Mucosa of descending colon (tissue), 3 donors: ENCODE measurements at regions not wholly inside any gene's neighbourhood (a gene's known extent, or its start where the extent isn't known, plus 50 kb on each side); places are given as distances from the start of the nearest gene placed in this dataset.

ENCODE experiments used
- ATAC-seq: fragments of 200-7000 bp; cut with Tn5 transposase; one replicate; pipeline ENCODE4 v1.9.1; 2020; ENCODE audit warnings: mild to moderate bottlenecking, moderate library complexity
- DNase-seq, 3 donors: peaks; one replicate each; pipeline ENCODE4 v3.0.0-alpha.2; 2020
- H3K36me3 ChIP-seq: fragments of 200-600 bp; one replicate; pipeline ENCODE4 v1.8.0; 2021; ENCODE audit warnings: low read depth, mild to moderate bottlenecking
- H3K4me1 ChIP-seq: fragments of 200-600 bp; one replicate; pipeline ENCODE4 v1.8.0; 2021; ENCODE audit warnings: low read depth, mild to moderate bottlenecking
- H3K4me3 ChIP-seq: fragments of 200-600 bp; one replicate; pipeline ENCODE4 v1.8.0; 2021; ENCODE audit warnings: mild to moderate bottlenecking
- H3K9me3 ChIP-seq: fragments of 200-600 bp; one replicate; pipeline ENCODE4 v1.8.0; 2021; ENCODE audit warnings: mild to moderate bottlenecking
- intact Hi-C, 2 donors: fragments of 100-400 bp; cut with DNase I in 1 of 2; cut with micrococcal nuclease in 1 of 2; formaldehyde crosslinking; loops; one replicate each; pipeline versions ENCODE4 v1.11.0 to v1.11.1; 2022; cut with DNase I, micrococcal nuclease
- TF ChIP-seq, protein P1 (sequence below): fragments of 200-600 bp; IDR thresholded peaks from one replicate; pipeline ENCODE4 v1.8.0; 2022; ENCODE audit warnings: antibody characterized with exemption, mild to moderate bottlenecking
- donor health status: DM: no; HTN: no; CAD: no; lungs with moderate emphysema.
- donor health status: DM: no; HTN: no; CAD: no.
- donor health status: DM: no; HTN: yes; CAD: no.

DNA sequence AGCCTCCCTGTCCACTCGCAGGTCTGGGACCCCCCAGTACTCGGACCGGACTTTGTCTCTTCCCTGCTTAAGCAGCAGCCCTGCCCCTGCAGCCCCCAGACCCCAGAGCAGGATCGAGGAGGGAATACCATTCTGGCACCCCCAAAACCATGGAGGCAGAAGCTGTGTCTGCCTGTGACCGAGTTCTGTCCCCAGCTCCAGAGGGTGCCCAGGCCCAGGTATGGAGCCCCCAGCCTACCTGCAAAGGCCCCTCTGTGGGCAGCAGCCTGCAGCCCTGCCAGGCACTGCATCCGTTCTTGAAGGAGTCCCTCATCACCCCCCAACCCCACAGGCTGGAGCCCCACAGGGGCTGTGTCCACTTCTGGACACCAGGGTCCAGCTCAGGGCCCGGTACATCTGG is 163.8 kb downstream of the BRD1 start:
- no peak for ATAC-seq
- DNase-seq: no peak
- intact Hi-C loops: no loop called here
- Histone ChIP-seq H3K4me3 (no peak overlapping the region), H3K36me3 (no peaks in the 10 kb centered on the region), H3K9me3 (no peaks in the 10 kb centered on the region), H3K4me1 (no peaks in the 10 kb centered on the region)
- TF ChIP-seq, protein P1, sequence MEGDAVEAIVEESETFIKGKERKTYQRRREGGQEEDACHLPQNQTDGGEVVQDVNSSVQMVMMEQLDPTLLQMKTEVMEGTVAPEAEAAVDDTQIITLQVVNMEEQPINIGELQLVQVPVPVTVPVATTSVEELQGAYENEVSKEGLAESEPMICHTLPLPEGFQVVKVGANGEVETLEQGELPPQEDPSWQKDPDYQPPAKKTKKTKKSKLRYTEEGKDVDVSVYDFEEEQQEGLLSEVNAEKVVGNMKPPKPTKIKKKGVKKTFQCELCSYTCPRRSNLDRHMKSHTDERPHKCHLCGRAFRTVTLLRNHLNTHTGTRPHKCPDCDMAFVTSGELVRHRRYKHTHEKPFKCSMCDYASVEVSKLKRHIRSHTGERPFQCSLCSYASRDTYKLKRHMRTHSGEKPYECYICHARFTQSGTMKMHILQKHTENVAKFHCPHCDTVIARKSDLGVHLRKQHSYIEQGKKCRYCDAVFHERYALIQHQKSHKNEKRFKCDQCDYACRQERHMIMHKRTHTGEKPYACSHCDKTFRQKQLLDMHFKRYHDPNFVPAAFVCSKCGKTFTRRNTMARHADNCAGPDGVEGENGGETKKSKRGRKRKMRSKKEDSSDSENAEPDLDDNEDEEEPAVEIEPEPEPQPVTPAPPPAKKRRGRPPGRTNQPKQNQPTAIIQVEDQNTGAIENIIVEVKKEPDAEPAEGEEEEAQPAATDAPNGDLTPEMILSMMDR: no peak

DNA sequence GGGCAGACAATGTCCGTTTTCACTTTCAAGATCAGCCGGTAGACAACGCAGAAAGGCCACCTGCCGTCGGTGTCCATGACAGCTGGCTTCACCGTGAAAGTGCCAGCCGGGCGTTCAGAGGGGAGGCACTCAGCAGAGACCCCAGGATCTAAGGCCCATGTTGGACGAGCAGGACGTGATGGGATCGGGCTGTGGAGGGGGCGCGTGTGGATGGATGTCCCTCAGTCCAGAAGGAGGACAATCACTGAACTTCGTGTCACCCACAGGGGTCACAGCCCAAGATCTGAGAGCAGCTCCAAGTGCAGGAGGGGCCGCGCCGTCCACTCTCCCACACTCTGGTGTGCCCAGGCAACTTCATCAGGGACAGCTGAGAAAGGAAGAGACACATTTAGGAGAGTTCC is 164.4 kb downstream of the BRD1 start:
- TF ChIP-seq, protein P1: no peak
- DNase-seq: no peak
- no peak for ATAC-seq
- Histone ChIP-seq H3K9me3 (no peaks in the 10 kb centered on the region), H3K4me3 (no peak overlapping the region), H3K36me3 (no peaks in the 10 kb centered on the region), H3K4me1 (no peaks in the 10 kb centered on the region)
- intact Hi-C loops: no loop called here

DNA sequence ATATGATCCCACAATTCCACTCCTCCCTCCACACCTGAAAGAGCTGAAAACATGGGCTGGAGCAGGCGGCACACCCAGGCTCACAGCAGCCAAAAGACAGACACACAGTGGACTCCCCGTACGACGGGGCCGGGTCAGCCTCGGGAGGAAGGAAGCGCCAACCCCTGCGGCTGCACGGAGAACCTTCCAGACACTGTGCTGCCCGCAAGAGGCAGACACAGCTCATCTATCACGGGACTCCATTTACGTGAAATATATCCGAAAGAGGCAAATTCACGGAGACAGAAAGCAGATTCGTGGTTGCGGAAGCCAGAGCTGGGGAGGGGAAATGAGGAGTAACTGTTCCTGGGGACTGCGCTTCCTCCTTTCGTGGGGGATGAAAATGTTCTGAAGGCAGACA is 165.0 kb downstream of the BRD1 start:
- intact Hi-C loops: no loop called here
- Histone ChIP-seq H3K4me3 (no peak overlapping the region), H3K9me3 (no peaks in the 10 kb centered on the region), H3K4me1 (no peaks in the 10 kb centered on the region), H3K36me3 (no peaks in the 10 kb centered on the region)
- TF ChIP-seq, protein P1: no peak
- DNase-seq (no peak), ATAC-seq (no peak)

DNA sequence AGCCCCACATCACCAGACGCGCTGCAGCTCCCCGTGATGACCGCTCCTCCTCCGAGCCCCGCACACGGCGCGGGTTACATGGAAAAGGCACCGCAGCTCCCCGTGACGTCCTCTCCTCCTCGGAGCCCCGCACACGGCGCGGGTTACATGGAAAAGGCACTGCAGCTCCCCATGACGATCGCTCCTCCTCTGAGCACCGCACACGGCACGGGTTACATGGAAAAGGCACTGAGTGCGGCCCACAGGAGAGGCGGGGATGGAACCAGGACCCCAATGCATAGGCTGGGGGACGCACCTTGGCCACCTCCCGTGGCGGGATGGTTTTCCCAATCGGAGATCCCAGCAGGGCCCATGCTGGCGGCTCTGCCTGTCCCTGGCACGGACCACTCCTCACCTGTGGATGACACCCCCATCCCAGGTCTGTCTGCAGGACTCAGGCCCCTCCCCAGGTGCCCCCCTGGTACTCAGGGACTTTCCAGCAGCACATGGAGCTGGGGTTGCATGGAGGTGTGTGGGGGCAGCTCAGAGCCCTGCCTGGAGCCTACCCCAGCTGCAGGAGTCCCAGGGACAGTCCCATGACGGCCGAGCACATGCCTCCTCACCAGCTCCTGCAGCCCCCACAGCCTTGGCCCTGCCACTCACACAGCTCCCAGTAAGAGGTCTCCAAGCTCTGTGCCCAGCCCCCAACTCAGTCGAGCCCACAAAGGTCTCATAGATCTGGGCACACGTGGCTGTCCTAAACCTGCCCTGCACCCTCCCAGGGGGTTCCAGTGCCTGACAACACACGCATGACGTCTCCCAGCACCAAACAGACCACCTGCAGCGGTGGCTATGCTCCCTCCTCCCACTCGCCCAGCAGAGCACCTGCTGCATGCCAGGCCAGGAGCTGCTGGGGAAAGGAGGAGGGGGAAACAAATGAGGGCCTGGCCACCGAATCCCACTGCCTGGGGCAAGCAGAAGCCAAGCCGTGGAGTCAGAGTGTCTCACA is 166.6 kb downstream of the BRD1 start:
- H3K36me3 ChIP-seq: no peaks in the 10 kb centered on the region
- no peaks in the 10 kb centered on the region for H3K9me3 ChIP-seq
- TF ChIP-seq, protein P1: no peak
- ATAC-seq (no peak), DNase-seq (no peak)
- H3K4me3 ChIP-seq: no peak overlapping the region
- intact Hi-C loops: no loop called here
- H3K4me1 ChIP-seq: no peaks in the 10 kb centered on the region

DNA sequence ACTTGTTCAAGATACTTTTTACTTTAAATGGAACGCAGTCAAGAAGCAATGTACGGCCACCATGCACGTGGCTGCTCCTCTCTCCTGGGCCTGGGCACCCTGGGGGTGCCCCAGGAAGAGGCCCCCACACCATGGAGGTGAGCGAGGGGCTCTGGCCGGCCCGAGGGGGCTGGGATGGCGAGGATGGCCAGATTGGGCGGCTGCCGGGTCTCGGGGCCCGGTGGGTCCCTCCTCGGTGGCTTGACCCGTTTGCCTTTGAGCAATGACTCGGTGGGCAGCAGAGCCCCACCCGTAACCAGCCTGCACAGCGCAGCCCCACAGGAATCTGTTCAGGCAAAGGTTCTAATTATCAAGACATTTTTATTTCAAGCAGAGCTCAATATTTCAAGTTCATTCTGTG is 167.4 kb downstream of the BRD1 start:
- TF ChIP-seq, protein P1: no peak
- Histone ChIP-seq H3K4me3 (no peak overlapping the region), H3K36me3 (no peaks in the 10 kb centered on the region), H3K4me1 (no peaks in the 10 kb centered on the region), H3K9me3 (no peaks in the 10 kb centered on the region)
- intact Hi-C loops: no loop called here
- DNase-seq (no peak), ATAC-seq (no peak)
